ENCODE measurements at regions not wholly inside any gene's neighbourhood (a gene's known extent, or its start where the extent isn't known, plus 50 kb on each side); places are given as distances from the start of the nearest gene placed in this dataset.

GRCh38 chr2:57330447-57330846 is 716.2 kb upstream of the VRK2 start:
- Histone ChIP-seq H3K27me3 (ENCODE audit: control insufficient read depth in 1 of 2, insufficient read depth in 2 of 2, low read length in 2 of 2) (no peaks in the 10 kb centered on the region), H3K4me3 (ENCODE audit: low read length in 2 of 2) (no peak overlapping the region), H3K36me3 (ENCODE audit: control insufficient read depth in 2 of 2, insufficient read depth in 2 of 2, low read length in 2 of 2) (no peaks in the 10 kb centered on the region), H3K9me3 (ENCODE audit: control insufficient read depth in 2 of 2, low read length in 2 of 2) (no peaks in the 10 kb centered on the region), H3K4me1 (ENCODE audit: control insufficient read depth, insufficient read depth, low read length) (no peaks in the 10 kb centered on the region), H3K27ac (ENCODE audit: low read length) (no peak overlapping the region), H3K9ac (ENCODE audit: low read length in 2 of 2) (no peak overlapping the region)

- Histone ChIP-seq H3K4me1 (ENCODE audit: control insufficient read depth, insufficient read depth, low read length) (no peaks in the 10 kb centered on the region), H3K27me3 (ENCODE audit: control insufficient read depth in 1 of 2, insufficient read depth in 2 of 2, low read length in 2 of 2) (no peaks in the 10 kb centered on the region), H3K4me3 (ENCODE audit: low read length in 2 of 2) (no peak overlapping the region), H3K36me3 (ENCODE audit: control insufficient read depth in 2 of 2, insufficient read depth in 2 of 2, low read length in 2 of 2) (no peaks in the 10 kb centered on the region), H3K9ac (ENCODE audit: low read length in 2 of 2) (no peak overlapping the region), H3K27ac (ENCODE audit: low read length) (no peak overlapping the region), H3K9me3 (ENCODE audit: control insufficient read depth in 2 of 2, low read length in 2 of 2) (no peaks in the 10 kb centered on the region)
Observed at GRCh38 chr2:57333221-57333620, 713.4 kb upstream of the VRK2 start.

- H3K36me3 ChIP-seq (ENCODE audit: control insufficient read depth in 2 of 2, insufficient read depth in 2 of 2, low read length in 2 of 2), result no peaks in the 10 kb centered on the region
- no peak overlapping the region for H3K9ac ChIP-seq (ENCODE audit: low read length in 2 of 2)
- H3K27me3 ChIP-seq (ENCODE audit: control insufficient read depth in 1 of 2, insufficient read depth in 2 of 2, low read length in 2 of 2), result no peaks in the 10 kb centered on the region
- no peaks in the 10 kb centered on the region for H3K9me3 ChIP-seq (ENCODE audit: control insufficient read depth in 2 of 2, low read length in 2 of 2)
- H3K27ac ChIP-seq (ENCODE audit: low read length), result no peak overlapping the region
- no peaks in the 10 kb centered on the region for H3K4me1 ChIP-seq (ENCODE audit: control insufficient read depth, insufficient read depth, low read length)
- H3K4me3 ChIP-seq (ENCODE audit: low read length in 2 of 2), result no peak overlapping the region
Observed at GRCh38 chr2:57343391-57344006, 703.1 kb upstream of the VRK2 start.

- Histone ChIP-seq H3K4me1 (ENCODE audit: control insufficient read depth, insufficient read depth, low read length) (no peaks in the 10 kb centered on the region), H3K4me3 (ENCODE audit: low read length in 2 of 2) (no peak overlapping the region), H3K27me3 (ENCODE audit: control insufficient read depth in 1 of 2, insufficient read depth in 2 of 2, low read length in 2 of 2) (no peaks in the 10 kb centered on the region), H3K27ac (ENCODE audit: low read length) (no peak overlapping the region), H3K9ac (ENCODE audit: low read length in 2 of 2) (no peak overlapping the region), H3K9me3 (ENCODE audit: control insufficient read depth in 2 of 2, low read length in 2 of 2) (no peaks in the 10 kb centered on the region), H3K36me3 (ENCODE audit: control insufficient read depth in 2 of 2, insufficient read depth in 2 of 2, low read length in 2 of 2) (no peaks in the 10 kb centered on the region)
Observed at GRCh38 chr2:57368190-57368589, 678.4 kb upstream of the VRK2 start.

GRCh38 chr2:57370882-57371585 is 675.6 kb upstream of the VRK2 start:
- Histone ChIP-seq H3K9ac (ENCODE audit: low read length in 2 of 2) (no peak overlapping the region), H3K36me3 (ENCODE audit: control insufficient read depth in 2 of 2, insufficient read depth in 2 of 2, low read length in 2 of 2) (no peaks in the 10 kb centered on the region), H3K4me1 (ENCODE audit: control insufficient read depth, insufficient read depth, low read length) (no peaks in the 10 kb centered on the region), H3K27me3 (ENCODE audit: control insufficient read depth in 1 of 2, insufficient read depth in 2 of 2, low read length in 2 of 2) (no peaks in the 10 kb centered on the region), H3K9me3 (ENCODE audit: control insufficient read depth in 2 of 2, low read length in 2 of 2) (no peaks in the 10 kb centered on the region), H3K4me3 (ENCODE audit: low read length in 2 of 2) (no peak overlapping the region), H3K27ac (ENCODE audit: low read length) (no peak overlapping the region)

- H3K4me1 ChIP-seq (ENCODE audit: control insufficient read depth, insufficient read depth, low read length), result no peaks in the 10 kb centered on the region
- no peaks in the 10 kb centered on the region for H3K27me3 ChIP-seq (ENCODE audit: control insufficient read depth in 1 of 2, insufficient read depth in 2 of 2, low read length in 2 of 2)
- H3K4me3 ChIP-seq (ENCODE audit: low read length in 2 of 2), result no peak overlapping the region
- no peak overlapping the region for H3K27ac ChIP-seq (ENCODE audit: low read length)
- H3K36me3 ChIP-seq (ENCODE audit: control insufficient read depth in 2 of 2, insufficient read depth in 2 of 2, low read length in 2 of 2), result no peaks in the 10 kb centered on the region
- no peak overlapping the region for H3K9ac ChIP-seq (ENCODE audit: low read length in 2 of 2)
- H3K9me3 ChIP-seq (ENCODE audit: control insufficient read depth in 2 of 2, low read length in 2 of 2), result no peaks in the 10 kb centered on the region
Observed at GRCh38 chr2:57372237-57372984, 674.2 kb upstream of the VRK2 start.

- no peaks in the 10 kb centered on the region for H3K27me3 ChIP-seq (ENCODE audit: control insufficient read depth in 1 of 2, insufficient read depth in 2 of 2, low read length in 2 of 2)
- no peaks in the 10 kb centered on the region for H3K9me3 ChIP-seq (ENCODE audit: control insufficient read depth in 2 of 2, low read length in 2 of 2)
- no peak overlapping the region for H3K9ac ChIP-seq (ENCODE audit: low read length in 2 of 2)
- H3K27ac ChIP-seq (ENCODE audit: low read length), result no peak overlapping the region
- no peaks in the 10 kb centered on the region for H3K36me3 ChIP-seq (ENCODE audit: control insufficient read depth in 2 of 2, insufficient read depth in 2 of 2, low read length in 2 of 2)
- H3K4me1 ChIP-seq (ENCODE audit: control insufficient read depth, insufficient read depth, low read length), result no peaks in the 10 kb centered on the region
- H3K4me3 ChIP-seq (ENCODE audit: low read length in 2 of 2), result no peak overlapping the region
Observed at GRCh38 chr2:57373530-57373929, 673.1 kb upstream of the VRK2 start.

- Histone ChIP-seq H3K4me3 (ENCODE audit: low read length in 2 of 2) (no peak overlapping the region), H3K27ac (ENCODE audit: low read length) (no peak overlapping the region), H3K9me3 (ENCODE audit: control insufficient read depth in 2 of 2, low read length in 2 of 2) (no peaks in the 10 kb centered on the region), H3K9ac (ENCODE audit: low read length in 2 of 2) (no peak overlapping the region), H3K4me1 (ENCODE audit: control insufficient read depth, insufficient read depth, low read length) (no peaks in the 10 kb centered on the region), H3K27me3 (ENCODE audit: control insufficient read depth in 1 of 2, insufficient read depth in 2 of 2, low read length in 2 of 2) (no peaks in the 10 kb centered on the region), H3K36me3 (ENCODE audit: control insufficient read depth in 2 of 2, insufficient read depth in 2 of 2, low read length in 2 of 2) (no peaks in the 10 kb centered on the region)
Observed at GRCh38 chr2:57376985-57377384, 669.6 kb upstream of the VRK2 start.

GRCh38 chr2:57386305-57386704 is 660.3 kb upstream of the VRK2 start:
- H3K4me3 ChIP-seq (ENCODE audit: low read length in 2 of 2), result no peak overlapping the region
- no peaks in the 10 kb centered on the region for H3K36me3 ChIP-seq (ENCODE audit: control insufficient read depth in 2 of 2, insufficient read depth in 2 of 2, low read length in 2 of 2)
- H3K4me1 ChIP-seq (ENCODE audit: control insufficient read depth, insufficient read depth, low read length), result no peaks in the 10 kb centered on the region
- H3K9ac ChIP-seq (ENCODE audit: low read length in 2 of 2), result no peak overlapping the region
- H3K9me3 ChIP-seq (ENCODE audit: control insufficient read depth in 2 of 2, low read length in 2 of 2), result peaks cover 0 to 14% of the 10 kb centered on the region in 2 donors
- no peak overlapping the region for H3K27ac ChIP-seq (ENCODE audit: low read length)
- H3K27me3 ChIP-seq (ENCODE audit: control insufficient read depth in 1 of 2, insufficient read depth in 2 of 2, low read length in 2 of 2), result no peaks in the 10 kb centered on the region

GRCh38 chr2:57396355-57397098 is 650.1 kb upstream of the VRK2 start:
- Histone ChIP-seq H3K4me3 (ENCODE audit: low read length in 2 of 2) (no peak overlapping the region), H3K36me3 (ENCODE audit: control insufficient read depth in 2 of 2, insufficient read depth in 2 of 2, low read length in 2 of 2) (no peaks in the 10 kb centered on the region), H3K27me3 (ENCODE audit: control insufficient read depth in 1 of 2, insufficient read depth in 2 of 2, low read length in 2 of 2) (no peaks in the 10 kb centered on the region), H3K4me1 (ENCODE audit: control insufficient read depth, insufficient read depth, low read length) (no peaks in the 10 kb centered on the region), H3K27ac (ENCODE audit: low read length) (no peak overlapping the region), H3K9ac (ENCODE audit: low read length in 2 of 2) (no peak overlapping the region), H3K9me3 (ENCODE audit: control insufficient read depth in 2 of 2, low read length in 2 of 2) (no peaks in the 10 kb centered on the region)

All from stomach smooth muscle (tissue), 2 donors.